SJSA1 (cell line): ENCODE measurements at regions not wholly inside any gene's neighbourhood (a gene's known extent, or its start where the extent isn't known, plus 50 kb on each side); places are given as distances from the start of the nearest gene placed in this dataset.
"Not testable (repeated sequence)": the region's sequence is repeated elsewhere in the genome, so short reads cannot be mapped to it uniquely, and the experiment has no call there.

ENCODE experiments used
- DNase-seq, 2 experiments: peaks; one replicate each; pipeline ENCODE4 v3.0.0-alpha.2; 2015 to 2020; ENCODE audit warnings: low spot score in 2 of 2, low read depth in 1 of 2
- H3K27ac ChIP-seq: fragments of 250-450 bp; sonication (Bioruptor Pico); 2 replicates; pipeline ENCODE4 v1.5.1; 2020; ENCODE audit warnings: mild to moderate bottlenecking, moderate library complexity
- H3K27me3 ChIP-seq: fragments of 250-450 bp; sonication (Bioruptor Pico); replicated peaks from 2 replicates; pipeline ENCODE4 v1.5.1; 2020; ENCODE audit warnings: mild to moderate bottlenecking, moderate library complexity
- H3K36me3 ChIP-seq: fragments of 250-450 bp; sonication (Bioruptor Pico); 2 replicates; pipeline ENCODE4 v1.5.1; 2020; ENCODE audit warnings: mild to moderate bottlenecking
- H3K4me1 ChIP-seq: fragments of 250-450 bp; sonication (Bioruptor Pico); replicated peaks from 2 replicates; pipeline ENCODE4 v1.6.1; 2021; ENCODE audit warnings: mild to moderate bottlenecking
- H3K4me3 ChIP-seq: fragments of 250-450 bp; sonication (Bioruptor Pico); 2 replicates; pipeline ENCODE4 v1.5.1; 2020; ENCODE audit warnings: mild to moderate bottlenecking
- H3K9me3 ChIP-seq: fragments of 250-450 bp; sonication (Bioruptor Pico); replicated peaks from 2 replicates; pipeline ENCODE4 v1.5.1; 2020; ENCODE audit warnings: mild to moderate bottlenecking

DNA sequence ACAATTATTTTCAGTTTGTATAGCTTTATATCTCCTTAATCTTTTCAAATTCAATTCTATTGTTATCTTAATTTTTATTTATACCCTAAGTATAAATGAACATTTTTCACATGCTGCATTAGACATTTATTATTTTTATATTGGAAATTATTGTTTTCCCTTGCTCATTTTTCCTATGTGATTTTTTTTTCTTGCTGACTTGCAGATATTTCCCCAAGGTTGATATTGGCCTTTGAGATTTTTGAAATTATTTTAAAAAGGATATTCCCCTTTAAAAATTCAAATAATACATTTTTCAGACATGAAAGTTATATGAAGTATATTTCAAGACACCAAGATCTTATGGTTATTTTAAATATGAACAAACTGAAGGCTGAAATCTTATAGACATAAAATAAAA, 234.2 kb downstream of the TRIM36 start:
- no peak for DNase-seq
- peaks cover 4% of the 10 kb centered on the region for H3K9me3 ChIP-seq
- no peaks in the 10 kb centered on the region for H3K36me3 ChIP-seq
- H3K27me3 ChIP-seq: no peaks in the 10 kb centered on the region
- no peak overlapping the region for H3K27ac ChIP-seq
- no peaks in the 10 kb centered on the region for H3K4me1 ChIP-seq
- no peak overlapping the region for H3K4me3 ChIP-seq

DNA sequence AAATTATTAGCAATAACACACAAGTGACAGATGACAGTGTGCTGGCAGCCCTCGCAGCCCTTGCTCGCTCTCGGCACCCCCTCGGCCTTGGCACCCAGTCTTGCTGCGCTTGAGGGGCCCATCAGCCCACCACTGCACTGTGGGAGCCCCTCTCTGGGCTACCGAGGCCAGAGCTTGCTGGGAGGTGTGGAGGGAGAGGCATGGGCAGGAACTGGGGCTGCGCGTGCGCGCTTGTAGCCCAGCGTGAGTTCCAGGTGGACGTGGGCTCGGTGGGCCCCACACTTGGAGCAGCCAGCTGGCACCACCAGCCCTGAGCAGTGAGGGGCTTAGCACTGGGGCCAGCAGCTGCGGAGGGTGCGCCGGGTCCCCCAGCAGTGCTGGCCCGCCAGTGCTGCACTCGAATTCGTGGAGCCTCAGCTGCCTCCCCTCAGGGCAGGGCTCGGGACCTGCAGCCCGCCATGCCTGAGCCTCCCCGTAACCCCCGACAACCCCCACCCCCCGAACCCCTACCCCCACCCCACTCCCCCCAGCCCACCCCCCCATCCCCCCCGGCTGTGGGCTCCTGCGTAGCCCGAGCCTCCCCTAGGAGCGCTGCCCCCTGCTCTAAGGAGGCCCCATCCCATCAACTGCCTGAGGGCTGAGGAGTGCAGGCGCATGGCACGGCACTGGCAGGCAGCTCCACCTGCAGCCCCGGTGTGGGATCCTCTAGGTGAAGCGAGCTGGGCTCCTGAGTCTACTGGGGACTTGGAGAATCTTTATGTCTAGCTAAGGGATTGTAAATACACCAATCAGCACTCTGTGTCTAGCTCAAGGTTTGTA, 240.9 kb downstream of the TRIM36 start:
- Histone ChIP-seq H3K36me3 (no peaks in the 10 kb centered on the region), H3K27ac (no peak overlapping the region), H3K4me3 (no peak overlapping the region), H3K9me3 (no peaks in the 10 kb centered on the region), H3K27me3 (no peaks in the 10 kb centered on the region), H3K4me1 (no peaks in the 10 kb centered on the region)
- no peak for DNase-seq

GRCh38 chr5:114924769-114925168, 244.9 kb downstream of the TRIM36 start:
- H3K4me1 ChIP-seq: no peaks in the 10 kb centered on the region
- H3K36me3 ChIP-seq: no peaks in the 10 kb centered on the region
- DNase-seq: no peak
- H3K9me3 ChIP-seq: no peaks in the 10 kb centered on the region
- no peak overlapping the region for H3K27ac ChIP-seq
- H3K4me3 ChIP-seq: no peak overlapping the region
- no peaks in the 10 kb centered on the region for H3K27me3 ChIP-seq

- Histone ChIP-seq H3K4me1 (no peaks in the 10 kb centered on the region), H3K9me3 (peaks cover 4% of the 10 kb centered on the region; the same call in 1 of the 2 replicates), H3K27ac (no peak overlapping the region), H3K4me3 (no peak overlapping the region), H3K36me3 (no peaks in the 10 kb centered on the region), H3K27me3 (no peaks in the 10 kb centered on the region)
- no peak for DNase-seq
Observed at GRCh38 chr5:114912189-114912920, 257.4 kb downstream of the TRIM36 start.

GRCh38 chr5:114910727-114911126, 259.0 kb downstream of the TRIM36 start:
- Histone ChIP-seq H3K4me1 (no peaks in the 10 kb centered on the region), H3K9me3 (peaks cover 4% of the 10 kb centered on the region; the same call in 1 of the 2 replicates), H3K4me3 (no peak overlapping the region), H3K36me3 (no peaks in the 10 kb centered on the region), H3K27ac (no peak overlapping the region), H3K27me3 (no peaks in the 10 kb centered on the region)
- no peak for DNase-seq

DNA sequence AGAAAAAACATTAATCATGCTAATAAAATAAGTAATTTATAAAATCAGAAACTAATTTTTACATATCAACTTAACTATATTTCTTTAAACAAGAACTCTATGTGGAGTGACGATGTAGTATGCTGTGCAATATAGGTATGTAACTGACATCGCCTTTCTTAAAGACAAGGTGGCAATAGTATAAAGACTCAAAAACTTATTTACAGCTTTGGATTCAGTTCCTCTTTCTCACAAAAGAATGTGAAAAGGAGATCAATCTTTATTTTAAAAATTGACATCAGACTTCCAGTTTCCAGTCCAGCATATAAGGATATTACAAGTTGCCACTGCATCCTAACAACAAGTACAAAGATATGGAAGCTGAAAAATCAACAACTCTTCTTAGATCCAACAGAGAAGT, 260.3 kb downstream of the TRIM36 start:
- no peaks in the 10 kb centered on the region for H3K27me3 ChIP-seq
- no peak for DNase-seq
- H3K9me3 ChIP-seq: peaks cover 10% of the 10 kb centered on the region; the same call in 1 of the 2 replicates
- no peaks in the 10 kb centered on the region for H3K4me1 ChIP-seq
- no peak overlapping the region for H3K27ac ChIP-seq
- H3K4me3 ChIP-seq: no peak overlapping the region
- H3K36me3 ChIP-seq: no peaks in the 10 kb centered on the region

- DNase-seq: no peak
- Histone ChIP-seq H3K27me3 (no peaks in the 10 kb centered on the region), H3K27ac (no peak overlapping the region), H3K9me3 (peaks cover 10% of the 10 kb centered on the region; the same call in 1 of the 2 replicates), H3K36me3 (no peaks in the 10 kb centered on the region), H3K4me3 (no peak overlapping the region), H3K4me1 (no peaks in the 10 kb centered on the region)
Observed at GRCh38 chr5:114903767-114904166, 265.9 kb downstream of the TRIM36 start.

GRCh38 chr5:114898602-114899001, 271.1 kb downstream of the TRIM36 start:
- H3K4me3 ChIP-seq: no peak overlapping the region
- H3K9me3 ChIP-seq: peaks cover under 1% of the 10 kb centered on the region; the same call in 1 of the 2 replicates
- no peak for DNase-seq
- H3K36me3 ChIP-seq: no peaks in the 10 kb centered on the region
- no peaks in the 10 kb centered on the region for H3K27me3 ChIP-seq
- no peak overlapping the region for H3K27ac ChIP-seq
- H3K4me1 ChIP-seq: no peaks in the 10 kb centered on the region

DNA sequence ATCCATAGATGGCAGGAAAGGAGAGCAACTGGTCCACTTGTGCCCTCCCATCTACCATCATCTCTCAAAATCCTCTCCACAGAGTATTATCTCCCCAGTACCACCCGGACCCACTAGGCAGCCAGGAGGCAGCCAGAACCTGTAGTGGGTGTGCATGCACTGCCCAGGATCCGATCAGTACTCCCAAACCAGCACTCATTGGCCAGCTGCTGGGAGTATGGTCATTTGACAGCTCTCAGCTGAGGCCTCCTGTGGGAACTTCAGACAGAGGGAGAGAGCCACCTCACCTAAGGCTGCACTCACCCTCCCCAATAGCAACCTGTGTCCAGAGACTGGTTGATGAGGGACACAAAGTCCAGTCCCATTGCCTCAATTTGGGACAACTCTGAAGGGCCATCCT, 286.0 kb downstream of the TRIM36 start:
- Histone ChIP-seq H3K27ac (no peak overlapping the region), H3K9me3 (0 out of 2 replicates have a peak, but pooled peaks cover 2% of the 10 kb centered on the region), H3K4me1 (no peaks in the 10 kb centered on the region), H3K4me3 (no peak overlapping the region), H3K27me3 (no peaks in the 10 kb centered on the region), H3K36me3 (no peaks in the 10 kb centered on the region)
- no peak for DNase-seq

GRCh38 chr5:114859438-114859735, 310.3 kb downstream of the TRIM36 start:
- no peak overlapping the region for H3K4me3 ChIP-seq
- no peaks in the 10 kb centered on the region for H3K4me1 ChIP-seq
- H3K27me3 ChIP-seq: no peaks in the 10 kb centered on the region
- no peak overlapping the region for H3K27ac ChIP-seq
- no peaks in the 10 kb centered on the region; the same call in 1 of the 2 replicates for H3K9me3 ChIP-seq
- no peak for DNase-seq
- H3K36me3 ChIP-seq: no peaks in the 10 kb centered on the region

GRCh38 chr5:114858665-114859437, 310.9 kb downstream of the TRIM36 start:
- H3K27ac ChIP-seq: no peak overlapping the region

GRCh38 chr5:114857941-114858551, 311.7 kb downstream of the TRIM36 start:
- H3K27me3 ChIP-seq: no peaks in the 10 kb centered on the region
- H3K4me3 ChIP-seq: no peak overlapping the region
- H3K9me3 ChIP-seq: no peaks in the 10 kb centered on the region; the same call in 1 of the 2 replicates
- no peaks in the 10 kb centered on the region for H3K36me3 ChIP-seq
- no peak for DNase-seq
- H3K4me1 ChIP-seq: no peaks in the 10 kb centered on the region
- H3K27ac ChIP-seq: no peak overlapping the region

More at GRCh38 chr5:114858665-114859437, 310.9 kb downstream of the TRIM36 start:
- H3K4me1 ChIP-seq: no peaks in the 10 kb centered on the region
- H3K4me3 ChIP-seq: no peak overlapping the region
- no peaks in the 10 kb centered on the region; the same call in 1 of the 2 replicates for H3K9me3 ChIP-seq
- no peaks in the 10 kb centered on the region for H3K27me3 ChIP-seq
- no peak for DNase-seq
- no peaks in the 10 kb centered on the region for H3K36me3 ChIP-seq

DNA sequence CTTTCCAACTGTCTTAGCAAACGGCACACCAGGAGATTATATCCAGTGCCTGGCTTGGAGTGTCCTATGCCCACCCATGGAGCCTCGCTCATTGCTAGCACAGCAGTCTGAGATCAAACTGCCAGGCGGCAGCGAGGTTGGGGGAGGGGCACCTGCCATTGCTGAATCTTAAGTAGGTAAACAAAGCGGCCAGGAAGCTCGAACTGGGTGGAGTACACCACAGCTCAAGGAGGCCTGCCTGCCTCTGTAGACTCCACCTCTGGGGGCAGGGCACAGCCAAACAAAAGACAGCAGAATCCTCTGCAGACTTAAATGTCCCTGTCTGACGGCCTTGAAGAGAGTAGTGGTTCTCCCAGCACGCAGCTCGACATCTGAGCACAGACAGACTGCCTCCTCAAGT, 325.0 kb downstream of the TRIM36 start:
- not testable (repeated sequence) for H3K27ac ChIP-seq, H3K4me1 ChIP-seq, H3K27me3 ChIP-seq, DNase-seq, H3K4me3 ChIP-seq, H3K36me3 ChIP-seq, H3K9me3 ChIP-seq
